HepG2 (cell line): ENCODE measurements at regions not wholly inside any gene's neighbourhood (a gene's known extent, or its start where the extent isn't known, plus 50 kb on each side); places are given as distances from the start of the nearest gene placed in this dataset.

Experiments
- ATAC-seq: fragments of 200-7000 bp; cut with Tn5 transposase; 3 replicates; pipeline ENCODE4 v1.9.1; 2020; ENCODE audit warnings: mild to moderate bottlenecking, moderate library complexity
- BruUV-seq: library from RNA; stranded (reverse); fragments of 400-500 nt; replicated peaks from 2 replicates; lab custom pipeline; 2021; lab: Mats Ljungman, UMichigan
- CTCF ChIA-PET: fragments of 300-600 bp; formaldehyde crosslinking; extraction: SDS; loops from one replicate; lab custom pipeline; 2021; ENCODE audit warnings: low total read pairs, inconsistent platforms, low intra/inter-chr PET ratio; lab: Yijun Ruan, JAX
- POLR2A ChIA-PET: fragments of 350-600 bp; sonication (Branson Sonifier 250); formaldehyde crosslinking; loops from one replicate; lab custom pipeline; 2020; ENCODE audit warnings: antibody characterized with exemption, inconsistent platforms; lab: Yijun Ruan, JAX
- DNase-seq: peaks from one replicate; pipeline ENCODE4 v3.0.0-alpha.2; 2015; ENCODE audit warnings: low spot score
- FAIRE-seq: peaks from 3 replicates; lab custom pipeline; 2011; peaks lifted over from hg19 to GRCh38; lab: Jason Lieb, UNC
- H2AFZ ChIP-seq: one replicate; pipeline ENCODE4 v1.6.1; 2011; ENCODE audit warnings: low read length, inconsistent platforms
- H3K27ac ChIP-seq: fragments of 300-600 bp; 3 replicates; pipeline ENCODE4 v1.8.0; 2011; ENCODE audit warnings: mixed run types, mild to moderate bottlenecking, mixed read lengths, low read length, inconsistent platforms; ENCODE audit not compliant: insufficient read depth; ENCODE audit errors: extremely low read length
- H3K27me3 ChIP-seq, 2 experiments: fragments of 200-600 bp in 1 of 2; 2 replicates in 1 of 2; 3 replicates in 1 of 2; pipeline versions ENCODE4 v1.6.0 to v1.8.0; 2011; ENCODE audit warnings: low read length in 2 of 2, mild to moderate bottlenecking in 2 of 2, moderate library complexity in 2 of 2, inconsistent platforms in 1 of 2; ENCODE audit not compliant: insufficient read depth in 2 of 2, control insufficient read depth in 1 of 2
- H3K36me3 ChIP-seq, 2 experiments: fragments of 200-600 bp in 1 of 2; replicated peaks in 1 of 2; 2 replicates in 1 of 2; 3 replicates in 1 of 2; pipeline versions ENCODE4 v1.5.1 to v1.8.0; 2011; ENCODE audit warnings: low read length in 2 of 2, inconsistent platforms in 1 of 2; ENCODE audit not compliant: insufficient read depth in 2 of 2, control insufficient read depth in 1 of 2
- H3K4me1 ChIP-seq: 2 replicates; pipeline ENCODE4 v1.5.1; 2012; ENCODE audit warnings: low read length, inconsistent platforms; ENCODE audit not compliant: insufficient read depth
- H3K4me2 ChIP-seq: 2 replicates; pipeline ENCODE4 v1.6.0; 2011; ENCODE audit warnings: low read depth, low read length, inconsistent platforms
- H3K4me3 ChIP-seq, 3 experiments: fragments of 200-600 bp in 1 of 3; sonication (generic), shearing (Covaris generic) in 1 of 3; replicated peaks in 1 of 3; 2 replicates each; pipeline ENCODE4 v1.5.1; 2011 to 2016; ENCODE audit warnings: low read length in 3 of 3, inconsistent platforms in 2 of 3, low read depth in 2 of 3, mild to moderate bottlenecking in 2 of 3, control low read depth in 1 of 3, mixed read lengths in 1 of 3; ENCODE audit not compliant: insufficient read depth in 1 of 3
- H3K79me2 ChIP-seq: one replicate; pipeline ENCODE4 v1.6.1; 2011; ENCODE audit warnings: low read length, inconsistent platforms; ENCODE audit not compliant: insufficient read depth
- H3K9ac ChIP-seq: 2 replicates; pipeline ENCODE4 v1.6.0; 2011; ENCODE audit warnings: mild to moderate bottlenecking, low read depth, low read length, inconsistent platforms; ENCODE audit not compliant: insufficient read depth
- H3K9me3 ChIP-seq: 2 replicates; pipeline ENCODE4 v1.5.1; 2012; ENCODE audit warnings: mild to moderate bottlenecking, low read length
- H4K20me1 ChIP-seq: 2 replicates; pipeline ENCODE4 v1.6.0; 2011; ENCODE audit warnings: inconsistent platforms, mild to moderate bottlenecking, low read length, moderate library complexity; ENCODE audit not compliant: insufficient read depth
- KLF6 ChIP-seq: IDR thresholded peaks from 2 replicates; pipeline ENCODE4 v1.8.0; 2016; ENCODE audit warnings: missing biosample characterization, missing genetic modification reagents
- RELA ChIP-seq: sonication (generic); formaldehyde crosslinking; IDR thresholded peaks from 2 replicates; pipeline ENCODE4 v1.4.0; 2020; ENCODE audit warnings: missing genetic modification reagents
- SRSF4 ChIP-seq: fragments of 200-400 bp; formaldehyde crosslinking; IDR thresholded peaks from one replicate; pipeline ENCODE4 v1.6.1; 2018; ENCODE audit warnings: mild to moderate bottlenecking, low read depth, low read length, moderate library complexity; ENCODE audit not compliant: poor library complexity, severe bottlenecking
- ZMAT5 ChIP-seq: sonication (generic); formaldehyde crosslinking; IDR thresholded peaks from 2 replicates; pipeline ENCODE4 v1.5.0; 2020; ENCODE audit warnings: mild to moderate bottlenecking, low read depth, missing genetic modification reagents, borderline replicate concordance
- ZNF142 ChIP-seq: sonication (generic); formaldehyde crosslinking; IDR thresholded peaks from 2 replicates; pipeline ENCODE4 v1.4.0; 2020; ENCODE audit warnings: missing genetic modification reagents
- ZNF614 ChIP-seq: IDR thresholded peaks from 2 replicates; pipeline ENCODE4 v1.6.1; 2018; ENCODE audit warnings: missing biosample characterization, missing genetic modification reagents, inconsistent platforms, borderline replicate concordance
- ZSCAN9 ChIP-seq: IDR thresholded peaks from 2 replicates; pipeline ENCODE4 v1.6.1; 2016; ENCODE audit warnings: borderline replicate concordance
- WGBS: methylation state at CpG from one replicate; pipeline ENCODE4 v1.1.6; 2017; ENCODE audit warnings: low lambda C conversion rate; 5-methylcytosine and 5-hydroxymethylcytosine counted together
- in situ Hi-C: cut with HindIII; loops from 2 replicates; pipeline ENCODE4 v1.10.0; 2017; ENCODE audit warnings: low pct_unique_long_range_greater_than_20kb; ENCODE audit not compliant: extremely low pct_ligation_motif_present
- intact Hi-C: fragments of 100-400 bp; cut with micrococcal nuclease; formaldehyde crosslinking; loops from one replicate; pipeline ENCODE4 v1.10.0; 2022; ENCODE audit not compliant: unreplicated experiment
- TF ChIP-seq, protein P1 (sequence below): IDR thresholded peaks from 2 replicates; pipeline ENCODE4 v1.6.1; 2016; ENCODE audit warnings: mild to moderate bottlenecking, missing biosample characterization, missing genetic modification reagents
- TF ChIP-seq, protein P2 (sequence below): sonication (generic); formaldehyde crosslinking; IDR thresholded peaks from 2 replicates; pipeline ENCODE4 v1.4.0; 2020; ENCODE audit warnings: mild to moderate bottlenecking, missing genetic modification reagents

DNA sequence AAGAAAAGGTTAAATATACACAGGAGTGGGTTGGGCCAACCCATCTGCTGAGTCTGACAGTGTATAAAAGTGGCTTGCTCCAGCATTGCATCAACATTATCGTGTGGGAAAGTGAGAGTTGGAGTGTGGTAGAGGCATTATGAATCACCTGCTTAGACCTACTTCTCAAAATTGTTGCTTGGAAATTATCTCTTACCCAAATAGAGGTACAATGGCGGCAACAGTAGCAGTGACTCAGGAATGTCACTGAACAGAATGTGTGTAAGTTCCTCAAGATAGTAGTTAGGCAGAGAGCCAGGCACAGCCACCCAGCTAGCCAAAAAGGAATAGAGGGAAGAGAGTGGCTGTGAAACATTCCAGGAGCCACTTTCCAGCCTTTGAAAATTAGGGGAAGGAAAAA is 616.0 kb downstream of the NUP35 start:
- WGBS = 2% methylated on average over 2 of the region's 2 CpGs

More for the DNA sequence above, 616.0 kb downstream of the NUP35 start:
- CTCF ChIA-PET = no interaction called here
- ATAC-seq = no peak
- H3K9me3 ChIP-seq = no peaks in the 10 kb centered on the region
- H3K79me2 ChIP-seq = no peaks in the 10 kb centered on the region
- no peak for FAIRE-seq
- no peak for DNase-seq
- no peak overlapping the region for H3K27ac ChIP-seq
- H3K4me3 ChIP-seq = no peak overlapping the region
- no peaks in the 10 kb centered on the region for H3K27me3 ChIP-seq
- no peaks in the 10 kb centered on the region for H4K20me1 ChIP-seq
- intact Hi-C loops = no loop called here
- POLR2A ChIA-PET = no interaction called here
- H3K4me1 ChIP-seq = no peaks in the 10 kb centered on the region
- H2AFZ ChIP-seq = no peak overlapping the region
- TF ChIP-seq ZSCAN9 (CRISPR knock-in tag) (no peak), RELA (CRISPR knock-in tag) (no peak), ZNF142 (CRISPR knock-in tag) (no peak), ZMAT5 (CRISPR knock-in tag) (no peak), KLF6 (no peak), SRSF4 (no peak), ZNF614 (no peak)
- TF ChIP-seq, protein P1, sequence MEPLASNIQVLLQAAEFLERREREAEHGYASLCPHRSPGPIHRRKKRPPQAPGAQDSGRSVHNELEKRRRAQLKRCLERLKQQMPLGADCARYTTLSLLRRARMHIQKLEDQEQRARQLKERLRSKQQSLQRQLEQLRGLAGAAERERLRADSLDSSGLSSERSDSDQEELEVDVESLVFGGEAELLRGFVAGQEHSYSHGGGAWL = no peak
- TF ChIP-seq, protein P2, sequence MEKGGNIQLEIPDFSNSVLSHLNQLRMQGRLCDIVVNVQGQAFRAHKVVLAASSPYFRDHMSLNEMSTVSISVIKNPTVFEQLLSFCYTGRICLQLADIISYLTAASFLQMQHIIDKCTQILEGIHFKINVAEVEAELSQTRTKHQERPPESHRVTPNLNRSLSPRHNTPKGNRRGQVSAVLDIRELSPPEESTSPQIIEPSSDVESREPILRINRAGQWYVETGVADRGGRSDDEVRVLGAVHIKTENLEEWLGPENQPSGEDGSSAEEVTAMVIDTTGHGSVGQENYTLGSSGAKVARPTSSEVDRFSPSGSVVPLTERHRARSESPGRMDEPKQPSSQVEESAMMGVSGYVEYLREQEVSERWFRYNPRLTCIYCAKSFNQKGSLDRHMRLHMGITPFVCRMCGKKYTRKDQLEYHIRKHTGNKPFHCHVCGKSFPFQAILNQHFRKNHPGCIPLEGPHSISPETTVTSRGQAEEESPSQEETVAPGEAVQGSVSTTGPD = no peak
- TF ChIP-seq, all 625 proteins: peak for 0
- no peak overlapping the region for H3K4me2 ChIP-seq
- H3K36me3 ChIP-seq = no peaks in the 10 kb centered on the region
- no TSS peak for BruUV-seq
- no peak overlapping the region for H3K9ac ChIP-seq
- in situ Hi-C loops = no loop called here
